HEK293 (cell line): ENCODE measurements at regions not wholly inside any gene's neighbourhood (a gene's known extent, or its start where the extent isn't known, plus 50 kb on each side); places are given as distances from the start of the nearest gene placed in this dataset.

ENCODE experiments used
- CTCF ChIA-PET: fragments of 350-600 bp; formaldehyde crosslinking; extraction: SDS; loops from one replicate; lab custom pipeline; 2021; ENCODE audit warnings: antibody characterized with exemption; lab: Yijun Ruan, JAX
- POLR2A ChIA-PET: fragments of 300-600 bp; formaldehyde crosslinking; extraction: SDS; loops from one replicate; lab custom pipeline; 2020; ENCODE audit warnings: antibody characterized with exemption, inconsistent platforms; lab: Yijun Ruan, JAX
- H3K27ac ChIP-seq: fragments of 200-500 bp; sonication (Bioruptor generic); 2 replicates; pipeline ENCODE4 v1.5.1; 2014; ENCODE audit warnings: low read depth, low read length, control low read depth, inconsistent platforms; ENCODE audit errors: extremely low read depth
- H3K36me3 ChIP-seq, 2 experiments: fragments of 200-500 bp in 1 of 2; sonication (Bioruptor generic) in 1 of 2; 1 replicate in 1 of 2; 2 replicates in 1 of 2; pipeline ENCODE4 v1.5.1; 2014 to 2017; ENCODE audit warnings: inconsistent platforms in 2 of 2, low read length in 2 of 2; ENCODE audit not compliant: control insufficient read depth in 2 of 2, insufficient read depth in 1 of 2
- H3K4me1 ChIP-seq: fragments of 200-500 bp; sonication (Bioruptor generic); 2 replicates; pipeline ENCODE4 v1.5.1; 2014; ENCODE audit warnings: mild to moderate bottlenecking, low read length, inconsistent platforms; ENCODE audit not compliant: control insufficient read depth, insufficient read depth
- H3K4me3 ChIP-seq: 2 replicates; pipeline ENCODE4 v1.5.1; 2011; ENCODE audit warnings: low read depth, mild to moderate bottlenecking, control low read depth, low read length, moderate library complexity
- H3K9me3 ChIP-seq: fragments of 200-500 bp; sonication (Bioruptor generic); 2 replicates; pipeline ENCODE4 v1.5.1; 2014; ENCODE audit warnings: low read depth, low read length, inconsistent platforms; ENCODE audit not compliant: control insufficient read depth, insufficient read depth
- ATF2 ChIP-seq: fragments of 450-650 bp; formaldehyde crosslinking; IDR thresholded peaks from 2 replicates; pipeline ENCODE4 v1.5.1; 2016; ENCODE audit warnings: missing biosample characterization, missing genetic modification characterization, low read depth
- BCL6B ChIP-seq: fragments of 450-650 bp; formaldehyde crosslinking; IDR thresholded peaks from 2 replicates; pipeline ENCODE4 v1.5.1; 2017; ENCODE audit warnings: missing biosample characterization, missing genetic modification characterization
- GLI2 ChIP-seq: fragments of 450-650 bp; formaldehyde crosslinking; IDR thresholded peaks from 2 replicates; pipeline ENCODE4; 2017; ENCODE audit warnings: missing biosample characterization, missing genetic modification characterization, low read depth, borderline replicate concordance
- OVOL3 ChIP-seq: fragments of 450-650 bp; formaldehyde crosslinking; IDR thresholded peaks from 2 replicates; pipeline ENCODE4 v1.5.1; 2016; ENCODE audit warnings: missing biosample characterization, missing genetic modification characterization
- REST ChIP-seq: fragments of 450-650 bp; formaldehyde crosslinking; IDR thresholded peaks from 2 replicates; pipeline ENCODE4 v1.5.1; 2016; ENCODE audit warnings: missing biosample characterization, missing genetic modification characterization
- SP3 ChIP-seq: fragments of 450-650 bp; formaldehyde crosslinking; IDR thresholded peaks from 2 replicates; pipeline ENCODE4 v1.5.1; 2016; ENCODE audit warnings: missing biosample characterization, missing genetic modification characterization
- ZFP37 ChIP-seq: fragments of 450-650 bp; formaldehyde crosslinking; IDR thresholded peaks from 2 replicates; pipeline ENCODE4 v1.5.1; 2016; ENCODE audit warnings: missing biosample characterization, missing genetic modification characterization
- ZNF138 ChIP-seq: fragments of 450-650 bp; formaldehyde crosslinking; IDR thresholded peaks from 2 replicates; pipeline ENCODE4 v1.5.1; 2016; ENCODE audit warnings: missing biosample characterization, missing genetic modification characterization, borderline replicate concordance
- ZNF2 ChIP-seq: fragments of 450-650 bp; formaldehyde crosslinking; IDR thresholded peaks from 2 replicates; pipeline ENCODE4 v1.5.1; 2016; ENCODE audit warnings: missing biosample characterization, missing genetic modification characterization
- ZNF362 ChIP-seq: fragments of 450-650 bp; formaldehyde crosslinking; IDR thresholded peaks from 2 replicates; pipeline ENCODE4 v1.5.1; 2016; ENCODE audit warnings: missing biosample characterization, missing genetic modification characterization
- ZNF37A ChIP-seq: fragments of 450-650 bp; IDR thresholded peaks from 2 replicates; pipeline ENCODE4 v1.5.1; 2018; ENCODE audit warnings: missing biosample characterization, missing genetic modification characterization
- ZNF513 ChIP-seq: fragments of 450-650 bp; IDR thresholded peaks from 2 replicates; pipeline ENCODE4 v1.5.1; 2018; ENCODE audit warnings: missing biosample characterization, missing genetic modification characterization
- ZNF521 ChIP-seq: fragments of 450-650 bp; formaldehyde crosslinking; IDR thresholded peaks from 2 replicates; pipeline ENCODE4 v1.5.1; 2017; ENCODE audit warnings: missing biosample characterization, mild to moderate bottlenecking, missing genetic modification characterization
- ZNF658 ChIP-seq: fragments of 450-650 bp; formaldehyde crosslinking; IDR thresholded peaks from 2 replicates; pipeline ENCODE4; 2016; ENCODE audit warnings: missing biosample characterization, missing genetic modification characterization
- ZNF704 ChIP-seq: fragments of 450-650 bp; formaldehyde crosslinking; IDR thresholded peaks from 2 replicates; pipeline ENCODE4 v1.5.1; 2016; ENCODE audit warnings: missing biosample characterization, missing genetic modification characterization
- ZNF76 ChIP-seq: fragments of 450-650 bp; formaldehyde crosslinking; IDR thresholded peaks from 2 replicates; pipeline ENCODE4; 2016; ENCODE audit warnings: low read depth, missing biosample characterization, missing genetic modification characterization, borderline replicate concordance
- ZSCAN16 ChIP-seq: fragments of 450-650 bp; formaldehyde crosslinking; IDR thresholded peaks from 2 replicates; pipeline ENCODE4 v1.5.1; 2016; ENCODE audit warnings: missing biosample characterization, missing genetic modification characterization
- ZSCAN18 ChIP-seq: fragments of 450-650 bp; formaldehyde crosslinking; IDR thresholded peaks from 2 replicates; pipeline ENCODE4 v1.5.1; 2016; ENCODE audit warnings: missing biosample characterization, missing genetic modification characterization

- Histone ChIP-seq H3K4me3 (no peak overlapping the region), H3K4me1 (no peaks in the 10 kb centered on the region), H3K27ac (no peak overlapping the region), H3K36me3 (no peaks in the 10 kb centered on the region), H3K9me3 (no peaks in the 10 kb centered on the region)
- ChIA-PET CTCF (no interaction called here), POLR2A (no interaction called here)
- TF ChIP-seq OVOL3 (tag by site-specific recombination) (no peak), ZFP37 (tag by site-specific recombination) (no peak), BCL6B (tag by site-specific recombination) (no peak), ZNF513 (tag by site-specific recombination) (peak; percentile 82), ZNF138 (no peak)
Measured at GRCh38 chr16:26273607-26274006, 581.8 kb downstream of the HS3ST4 start.

- H3K36me3 ChIP-seq, result no peaks in the 10 kb centered on the region
- no peaks in the 10 kb centered on the region for H3K9me3 ChIP-seq
- ChIA-PET POLR2A (no interaction called here), CTCF (no interaction called here)
- no peak overlapping the region for H3K4me3 ChIP-seq
- TF ChIP-seq ZNF521 (tag by site-specific recombination), result no peak
- no peak for TF ChIP-seq GLI2
- no peak for TF ChIP-seq ATF2
- no peak for TF ChIP-seq ZNF76 (tag by site-specific recombination)
- no peak for TF ChIP-seq ZNF37A (tag by site-specific recombination)
- no peak for TF ChIP-seq ZNF704 (tag by site-specific recombination)
- no peak for TF ChIP-seq ZSCAN16 (tag by site-specific recombination)
- TF ChIP-seq ZNF658 (tag by site-specific recombination), result no peak
- no peak for TF ChIP-seq SP3 (tag by site-specific recombination)
- no peak for TF ChIP-seq REST (tag by site-specific recombination)
- TF ChIP-seq ZNF362 (tag by site-specific recombination), result no peak
- TF ChIP-seq ZNF2 (tag by site-specific recombination), result no peak
- no peak for TF ChIP-seq ZSCAN18 (tag by site-specific recombination)
- no peak for TF ChIP-seq ZNF138
- H3K4me1 ChIP-seq, result no peaks in the 10 kb centered on the region
- no peak overlapping the region for H3K27ac ChIP-seq
Measured at GRCh38 chr16:26275021-26275590, 583.3 kb downstream of the HS3ST4 start.
